ENCODE measurements at regions not wholly inside any gene's neighbourhood (a gene's known extent, or its start where the extent isn't known, plus 50 kb on each side); places are given as distances from the start of the nearest gene placed in this dataset.

DNA sequence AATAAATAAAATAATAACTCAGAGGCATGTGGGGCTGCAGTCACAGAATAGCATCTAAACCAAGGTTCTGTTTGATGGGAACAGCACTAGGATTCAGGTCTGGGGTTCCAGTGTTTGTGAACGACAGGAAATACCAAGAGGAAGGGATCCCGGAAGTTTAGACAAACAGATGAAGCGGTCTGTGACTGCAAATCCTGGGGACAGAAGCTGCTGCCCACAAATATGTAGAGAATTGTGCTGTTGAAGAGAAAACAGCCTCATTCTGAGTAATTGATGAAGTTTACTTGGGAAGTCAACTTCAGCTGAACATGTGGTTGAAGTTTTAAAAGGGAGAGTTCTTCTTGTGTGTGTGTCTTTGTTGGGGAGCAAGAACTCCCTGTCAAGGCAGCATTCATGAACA lies 98.4 kb upstream of the TBX5 start:
- TF ChIP-seq, protein P1, sequence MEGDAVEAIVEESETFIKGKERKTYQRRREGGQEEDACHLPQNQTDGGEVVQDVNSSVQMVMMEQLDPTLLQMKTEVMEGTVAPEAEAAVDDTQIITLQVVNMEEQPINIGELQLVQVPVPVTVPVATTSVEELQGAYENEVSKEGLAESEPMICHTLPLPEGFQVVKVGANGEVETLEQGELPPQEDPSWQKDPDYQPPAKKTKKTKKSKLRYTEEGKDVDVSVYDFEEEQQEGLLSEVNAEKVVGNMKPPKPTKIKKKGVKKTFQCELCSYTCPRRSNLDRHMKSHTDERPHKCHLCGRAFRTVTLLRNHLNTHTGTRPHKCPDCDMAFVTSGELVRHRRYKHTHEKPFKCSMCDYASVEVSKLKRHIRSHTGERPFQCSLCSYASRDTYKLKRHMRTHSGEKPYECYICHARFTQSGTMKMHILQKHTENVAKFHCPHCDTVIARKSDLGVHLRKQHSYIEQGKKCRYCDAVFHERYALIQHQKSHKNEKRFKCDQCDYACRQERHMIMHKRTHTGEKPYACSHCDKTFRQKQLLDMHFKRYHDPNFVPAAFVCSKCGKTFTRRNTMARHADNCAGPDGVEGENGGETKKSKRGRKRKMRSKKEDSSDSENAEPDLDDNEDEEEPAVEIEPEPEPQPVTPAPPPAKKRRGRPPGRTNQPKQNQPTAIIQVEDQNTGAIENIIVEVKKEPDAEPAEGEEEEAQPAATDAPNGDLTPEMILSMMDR (IDR thresholded peaks at IDR 0.05; ENCODE audit: poor library complexity), result no peak
- no peak for TF ChIP-seq EZH2 (IDR thresholded peaks at IDR 0.05; ENCODE audit: borderline replicate concordance)
- TF ChIP-seq EZH2phosphoT487 (IDR thresholded peaks at IDR 0.05; ENCODE audit: low read depth, severe bottlenecking, unreplicated experiment), result no peak

Data from hepatocyte (in vitro differentiated cells).